Endothelial cell of umbilical vein (primary cell): ENCODE measurements at regions not wholly inside any gene's neighbourhood (a gene's known extent, or its start where the extent isn't known, plus 50 kb on each side); places are given as distances from the start of the nearest gene placed in this dataset.

ENCODE experiments used
- BruUV-seq: library from RNA; stranded (reverse); fragments of 400-500 nt; replicated peaks from 2 replicates; lab custom pipeline; 2021; lab: Mats Ljungman, UMichigan
- CTCF ChIA-PET: fragments of 300-600, 350-600 bp; sonication (Branson Sonifier 250); formaldehyde crosslinking; loops from one replicate; lab custom pipeline; 2021; ENCODE audit warnings: antibody characterized with exemption, inconsistent platforms; lab: Charles Lee
- POLR2A ChIA-PET: fragments of 300-600, 350-600 bp; sonication (Branson Sonifier 250); formaldehyde crosslinking; loops from one replicate; lab custom pipeline; 2021; ENCODE audit warnings: antibody characterized with exemption, inconsistent platforms; lab: Charles Lee
- DNase-seq: peaks from one replicate; pipeline ENCODE4 v3.0.0-alpha.2; 2011; ENCODE audit warnings: low read depth, low spot score
- FAIRE-seq: peaks from 2 replicates; lab custom pipeline; 2011; peaks lifted over from hg19 to GRCh38; lab: Jason Lieb, UNC
- H2AFZ ChIP-seq: 2 replicates; pipeline ENCODE4 v1.6.0; 2012; ENCODE audit warnings: low read depth, low read length, control low read depth, inconsistent platforms
- H3K27ac ChIP-seq: 2 replicates; pipeline ENCODE4 v1.5.1; 2011; ENCODE audit warnings: low read depth, mild to moderate bottlenecking, control low read depth, low read length, moderate library complexity; ENCODE audit not compliant: insufficient read depth
- H3K27me3 ChIP-seq, 2 experiments: 2 replicates each; pipeline versions ENCODE4 v1.6.0 to v1.6.1; 2011; ENCODE audit warnings: low read length in 2 of 2, mixed read lengths in 1 of 2; ENCODE audit not compliant: control insufficient read depth in 2 of 2, insufficient read depth in 2 of 2
- H3K36me3 ChIP-seq, 2 experiments: 2 replicates in 1 of 2; 3 replicates in 1 of 2; pipeline ENCODE4 v1.5.1; 2011; ENCODE audit warnings: low read length in 2 of 2, mild to moderate bottlenecking in 1 of 2, moderate library complexity in 1 of 2; ENCODE audit not compliant: control insufficient read depth in 2 of 2, insufficient read depth in 2 of 2; ENCODE audit errors: extremely low read depth in 1 of 2
- H3K4me1 ChIP-seq: 3 replicates; pipeline ENCODE4 v1.5.1; 2011; ENCODE audit warnings: mild to moderate bottlenecking, low read length; ENCODE audit not compliant: control insufficient read depth, insufficient read depth; ENCODE audit errors: extremely low read depth
- H3K4me2 ChIP-seq: 2 replicates; pipeline ENCODE4 v1.6.1; 2011; ENCODE audit warnings: low read length, control low read depth, mixed read lengths; ENCODE audit not compliant: insufficient read depth
- H3K4me3 ChIP-seq, 3 experiments: fragments of 200-600 bp in 1 of 3; sonication (generic), shearing (Covaris generic) in 1 of 3; replicated peaks in 1 of 3; 2 replicates each; pipeline ENCODE4 v1.5.1; 2011 to 2016; ENCODE audit warnings: control low read depth in 3 of 3, low read length in 3 of 3, mild to moderate bottlenecking in 2 of 3, inconsistent platforms in 1 of 3, low read depth in 1 of 3, moderate library complexity in 1 of 3; ENCODE audit not compliant: insufficient read depth in 1 of 3
- H3K79me2 ChIP-seq: 2 replicates; pipeline ENCODE4 v1.6.0; 2012; ENCODE audit warnings: low read length, inconsistent platforms; ENCODE audit not compliant: control insufficient read depth, insufficient read depth
- H3K9ac ChIP-seq: replicated peaks from 2 replicates; pipeline ENCODE3; 2011; ENCODE audit warnings: low read length, control low read depth; ENCODE audit not compliant: insufficient read depth; ENCODE audit errors: extremely low read depth
- H3K9me1 ChIP-seq: replicated peaks from 3 replicates; pipeline ENCODE4 v1.6.0; 2011; ENCODE audit warnings: mild to moderate bottlenecking, low read length; ENCODE audit not compliant: control insufficient read depth, insufficient read depth; ENCODE audit errors: extremely low read depth
- H3K9me3 ChIP-seq: replicated peaks from 2 replicates; pipeline ENCODE4 v1.5.1; 2012; ENCODE audit warnings: low read length, inconsistent platforms; ENCODE audit not compliant: control insufficient read depth, insufficient read depth
- H4K20me1 ChIP-seq: replicated peaks from 2 replicates; pipeline ENCODE3; 2011; ENCODE audit warnings: mild to moderate bottlenecking, low read length; ENCODE audit not compliant: control insufficient read depth, insufficient read depth; ENCODE audit errors: extremely low read depth
- EZH2 ChIP-seq: IDR thresholded peaks from 2 replicates; pipeline ENCODE4 v1.6.1; 2012; ENCODE audit warnings: borderline replicate concordance, low read depth, mild to moderate bottlenecking, moderate library complexity, low read length, inconsistent platforms; ENCODE audit not compliant: severe bottlenecking
- FOS ChIP-seq: IDR thresholded peaks from 2 replicates; pipeline ENCODE4 v1.6.1; 2011; ENCODE audit warnings: mild to moderate bottlenecking, low read length, moderate library complexity, borderline replicate concordance; ENCODE audit not compliant: insufficient read depth
- GATA2 ChIP-seq: IDR thresholded peaks from 2 replicates; pipeline ENCODE4 v1.7.0; 2011; ENCODE audit warnings: low read depth, mild to moderate bottlenecking, moderate library complexity, mixed read lengths, low read length; ENCODE audit not compliant: insufficient read length, insufficient read depth
- JUN ChIP-seq: IDR thresholded peaks from 2 replicates; pipeline ENCODE4 v1.6.1; 2011; ENCODE audit warnings: borderline replicate concordance, low read depth; ENCODE audit not compliant: insufficient read length, insufficient read depth
- MYC ChIP-seq: IDR thresholded peaks from one replicate; pipeline ENCODE4 v1.6.1; 2011; ENCODE audit warnings: mild to moderate bottlenecking, low read depth, low read length
- POLR2A ChIP-seq: IDR thresholded peaks from 2 replicates; pipeline ENCODE4 v1.6.1; 2012; ENCODE audit warnings: low read depth, mild to moderate bottlenecking, control low read depth, low read length
- POLR2AphosphoS5 ChIP-seq: IDR thresholded peaks from 2 replicates; pipeline ENCODE4 v1.6.1; 2012; ENCODE audit warnings: low read depth, mild to moderate bottlenecking, control low read depth, low read length, moderate library complexity; ENCODE audit not compliant: insufficient read depth
- dilution Hi-C: fragments of 300-500 bp; cut with MboI; formaldehyde crosslinking; loops from one replicate; pipeline ENCODE4 v1.15.0; 2019; ENCODE audit warnings: low sequenced_read_pairs; ENCODE audit not compliant: extremely low pct_ligation_motif_present
- intact Hi-C: fragments of 100-400 bp; cut with micrococcal nuclease; formaldehyde crosslinking; loops from one replicate; pipeline ENCODE4 v1.10.0; 2022
- TF ChIP-seq, protein P1 (sequence below): IDR thresholded peaks from 2 replicates; pipeline ENCODE4 v1.6.1; 2011; ENCODE audit not compliant: insufficient read depth, insufficient read length
- TF ChIP-seq, protein P2 (sequence below), 2 donors: IDR thresholded peaks; 1 replicate in 1 of 2; 2 replicates in 1 of 2; pipeline ENCODE4 v1.5.1; 2011; ENCODE audit warnings: low read length in 2 of 2, mild to moderate bottlenecking in 2 of 2, moderate library complexity in 2 of 2, control low read depth in 1 of 2, inconsistent platforms in 1 of 2, low read depth in 1 of 2; ENCODE audit not compliant: insufficient read depth in 1 of 2; ENCODE audit errors: extremely low read depth in 1 of 2

DNA sequence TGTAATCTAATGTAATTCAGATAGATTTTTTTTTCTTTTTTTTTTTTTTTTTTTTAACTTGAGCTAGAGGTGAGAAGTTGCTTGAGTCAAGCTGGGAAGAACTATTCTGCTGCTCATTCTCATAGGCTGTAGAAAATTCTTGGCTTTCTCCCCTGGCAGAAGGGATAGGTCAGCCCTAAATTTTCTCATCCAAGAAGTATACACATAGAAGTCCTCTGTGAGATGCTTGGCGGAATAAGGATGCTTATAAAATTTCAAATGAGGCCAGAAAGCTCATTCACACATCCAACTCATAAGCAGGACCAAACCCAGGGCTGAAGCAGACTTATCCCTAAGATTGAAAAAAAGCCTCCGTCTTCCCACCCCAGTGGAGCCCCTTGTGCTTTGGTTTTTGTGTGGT lies 572.5 kb downstream of the SQOR start:
- no peak overlapping the region for H3K4me3 ChIP-seq
- intact Hi-C loops (no loop called here), dilution Hi-C loops (no loop called here)
- no peak overlapping the region for H3K27ac ChIP-seq
- CTCF ChIA-PET, result interaction anchor here (0.6 kb wide), 1 partner anchor 448 kb away, joined by 3 read pairs; no protein-coding TSS in a partner anchor
- H2AFZ ChIP-seq, result no peak overlapping the region
- no TSS peak for BruUV-seq
- DNase-seq (no peak), FAIRE-seq (no peak)
- TF ChIP-seq EZH2 (no peak), GATA2 (no peak), JUN (no peak), POLR2A (no peak), FOS (no peak), POLR2AphosphoS5 (no peak), MYC (no peak)
- TF ChIP-seq, protein P1, sequence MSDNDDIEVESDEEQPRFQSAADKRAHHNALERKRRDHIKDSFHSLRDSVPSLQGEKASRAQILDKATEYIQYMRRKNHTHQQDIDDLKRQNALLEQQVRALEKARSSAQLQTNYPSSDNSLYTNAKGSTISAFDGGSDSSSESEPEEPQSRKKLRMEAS, result no peak
- TF ChIP-seq, protein P2, sequence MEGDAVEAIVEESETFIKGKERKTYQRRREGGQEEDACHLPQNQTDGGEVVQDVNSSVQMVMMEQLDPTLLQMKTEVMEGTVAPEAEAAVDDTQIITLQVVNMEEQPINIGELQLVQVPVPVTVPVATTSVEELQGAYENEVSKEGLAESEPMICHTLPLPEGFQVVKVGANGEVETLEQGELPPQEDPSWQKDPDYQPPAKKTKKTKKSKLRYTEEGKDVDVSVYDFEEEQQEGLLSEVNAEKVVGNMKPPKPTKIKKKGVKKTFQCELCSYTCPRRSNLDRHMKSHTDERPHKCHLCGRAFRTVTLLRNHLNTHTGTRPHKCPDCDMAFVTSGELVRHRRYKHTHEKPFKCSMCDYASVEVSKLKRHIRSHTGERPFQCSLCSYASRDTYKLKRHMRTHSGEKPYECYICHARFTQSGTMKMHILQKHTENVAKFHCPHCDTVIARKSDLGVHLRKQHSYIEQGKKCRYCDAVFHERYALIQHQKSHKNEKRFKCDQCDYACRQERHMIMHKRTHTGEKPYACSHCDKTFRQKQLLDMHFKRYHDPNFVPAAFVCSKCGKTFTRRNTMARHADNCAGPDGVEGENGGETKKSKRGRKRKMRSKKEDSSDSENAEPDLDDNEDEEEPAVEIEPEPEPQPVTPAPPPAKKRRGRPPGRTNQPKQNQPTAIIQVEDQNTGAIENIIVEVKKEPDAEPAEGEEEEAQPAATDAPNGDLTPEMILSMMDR (IDR thresholded peaks at IDR 0.05; ENCODE audit: extremely low read depth in 1 of 2, insufficient read depth in 1 of 2, low read depth in 1 of 2, low read length in 2 of 2), result no peak
- H3K36me3 ChIP-seq, result no peaks in the 10 kb centered on the region
- H3K9me1 ChIP-seq, result no peaks in the 10 kb centered on the region
- no peaks in the 10 kb centered on the region for H3K27me3 ChIP-seq
- no peaks in the 10 kb centered on the region for H3K79me2 ChIP-seq
- H3K9me3 ChIP-seq, result no peaks in the 10 kb centered on the region
- no peaks in the 10 kb centered on the region for H3K4me1 ChIP-seq
- no peaks in the 10 kb centered on the region for H4K20me1 ChIP-seq
- H3K4me2 ChIP-seq, result no peak overlapping the region
- POLR2A ChIA-PET, result no interaction called here
- no peak overlapping the region for H3K9ac ChIP-seq
